ENCODE measurements at regions not wholly inside any gene's neighbourhood (a gene's known extent, or its start where the extent isn't known, plus 50 kb on each side); places are given as distances from the start of the nearest gene placed in this dataset.

DNA sequence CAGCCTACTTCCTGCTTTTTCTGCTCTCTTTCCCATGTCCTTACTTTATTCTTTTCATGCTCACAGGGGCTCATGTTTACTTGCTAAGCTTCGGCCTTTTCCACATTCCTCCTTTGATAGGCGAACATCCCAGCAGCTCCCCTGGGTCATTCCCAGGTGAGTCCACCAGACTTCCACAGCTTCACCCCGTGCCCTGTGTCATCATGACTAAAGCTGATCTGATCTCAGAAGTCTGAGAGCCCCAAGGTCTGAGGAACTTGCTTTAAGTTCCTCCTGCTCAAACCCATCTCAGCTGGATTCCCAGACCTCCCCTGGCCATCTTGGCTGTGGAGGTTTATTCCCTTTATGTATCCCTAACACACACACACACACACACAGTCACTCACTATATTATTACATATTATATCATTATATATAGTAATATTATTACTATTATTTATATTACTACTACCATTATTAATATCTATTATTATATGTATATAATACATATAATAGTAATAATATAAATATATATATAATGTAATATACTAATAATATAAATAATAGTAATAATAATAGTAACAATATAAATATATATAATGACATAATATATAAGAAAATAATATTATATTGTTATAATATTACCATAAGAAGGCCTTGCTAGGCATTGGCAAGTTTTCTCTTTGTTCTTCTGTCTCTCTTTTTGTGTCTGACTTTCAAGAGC, 295.9 kb downstream of the PTEN start:
- Histone ChIP-seq H3K4me3 (ENCODE audit: low read length in 2 of 2) (no peak overlapping the region), H3K27me3 (ENCODE audit: control insufficient read depth in 2 of 2, insufficient read depth in 1 of 2, low read length in 1 of 2) (no peaks in the 10 kb centered on the region), H3K9me3 (ENCODE audit: control insufficient read depth in 2 of 2, insufficient read depth in 1 of 2, low read length in 1 of 2) (no peaks in the 10 kb centered on the region), H3K36me3 (ENCODE audit: control insufficient read depth in 2 of 2, insufficient read depth in 2 of 2, low read length in 1 of 2) (no peaks in the 10 kb centered on the region), H3K4me1 (ENCODE audit: control insufficient read depth in 2 of 2, insufficient read depth in 2 of 2, low read length in 2 of 2) (no peaks in the 10 kb centered on the region), H3K27ac (ENCODE audit: low read depth in 1 of 2, low read length in 1 of 2) (no peak overlapping the region)
- no peak for DNase-seq (ENCODE audit: low read depth in 6 of 9, low spot score in 9 of 9)
- WGBS: 60% methylated on average over 3 of the region's 3 CpGs

- no peak for DNase-seq (ENCODE audit: low read depth in 6 of 9, low spot score in 9 of 9)
- Histone ChIP-seq H3K9me3 (ENCODE audit: control insufficient read depth in 2 of 2, insufficient read depth in 1 of 2, low read length in 1 of 2) (no peaks in the 10 kb centered on the region), H3K27me3 (ENCODE audit: control insufficient read depth in 2 of 2, insufficient read depth in 1 of 2, low read length in 1 of 2) (no peaks in the 10 kb centered on the region), H3K36me3 (ENCODE audit: control insufficient read depth in 2 of 2, insufficient read depth in 2 of 2, low read length in 1 of 2) (no peaks in the 10 kb centered on the region), H3K4me1 (ENCODE audit: control insufficient read depth in 2 of 2, insufficient read depth in 2 of 2, low read length in 2 of 2) (no peaks in the 10 kb centered on the region), H3K27ac (ENCODE audit: low read depth in 1 of 2, low read length in 1 of 2) (no peak overlapping the region), H3K4me3 (ENCODE audit: low read length in 2 of 2) (no peak overlapping the region)
These were observed 297.6 kb downstream of the PTEN start for GRCh38 chr10:88161070-88161469.

DNA sequence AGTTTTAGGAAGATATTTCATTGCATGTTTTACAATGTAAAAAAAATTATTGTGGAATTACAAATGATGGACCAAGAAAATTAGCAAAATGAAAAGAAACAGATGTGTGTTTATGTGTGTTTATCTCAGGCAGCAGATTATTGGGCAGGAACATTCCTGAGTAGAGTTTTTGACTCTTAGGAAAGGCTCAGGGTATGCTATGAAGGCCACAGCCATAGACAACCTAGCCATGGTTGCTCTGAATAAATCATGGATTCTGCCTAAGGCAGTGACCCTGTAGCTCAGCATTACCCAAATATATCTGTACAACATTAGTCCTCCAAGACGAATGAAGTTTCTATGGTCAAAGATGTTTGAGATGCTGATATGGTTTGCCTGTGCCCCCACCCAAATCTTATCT, 298.3 kb downstream of the PTEN start:
- DNase-seq (ENCODE audit: low read depth in 6 of 9, low spot score in 9 of 9): no peak
- Histone ChIP-seq H3K4me1 (ENCODE audit: control insufficient read depth in 2 of 2, insufficient read depth in 2 of 2, low read length in 2 of 2) (no peaks in the 10 kb centered on the region), H3K4me3 (ENCODE audit: low read length in 2 of 2) (no peak overlapping the region), H3K9me3 (ENCODE audit: control insufficient read depth in 2 of 2, insufficient read depth in 1 of 2, low read length in 1 of 2) (no peaks in the 10 kb centered on the region), H3K36me3 (ENCODE audit: control insufficient read depth in 2 of 2, insufficient read depth in 2 of 2, low read length in 1 of 2) (no peaks in the 10 kb centered on the region), H3K27me3 (ENCODE audit: control insufficient read depth in 2 of 2, insufficient read depth in 1 of 2, low read length in 1 of 2) (no peaks in the 10 kb centered on the region), H3K27ac (ENCODE audit: low read depth in 1 of 2, low read length in 1 of 2) (no peak overlapping the region)
- WGBS: 100% methylated on average over 1 of the region's 1 CpG

DNA sequence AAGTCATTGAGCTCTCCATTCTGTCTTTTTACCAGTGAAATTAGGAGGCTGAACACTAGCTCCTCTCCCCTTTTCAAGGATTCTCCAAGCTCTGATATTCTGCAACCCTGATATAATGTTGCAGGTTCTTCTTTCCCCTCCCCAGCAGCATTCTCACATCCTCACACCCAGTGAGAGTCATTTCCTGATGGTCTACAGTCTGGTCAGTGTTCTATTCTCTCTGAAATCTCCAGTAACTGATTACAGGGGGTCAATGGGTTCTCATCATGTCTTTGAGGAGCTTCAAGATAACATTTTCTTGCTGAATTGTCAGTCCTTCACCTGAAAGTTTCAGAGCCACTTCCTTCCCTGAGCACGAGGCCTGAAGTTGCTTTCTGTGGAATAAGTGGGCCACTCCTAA, 299.4 kb downstream of the PTEN start:
- Histone ChIP-seq H3K27me3 (ENCODE audit: control insufficient read depth in 2 of 2, insufficient read depth in 1 of 2, low read length in 1 of 2) (no peaks in the 10 kb centered on the region), H3K4me3 (ENCODE audit: low read length in 2 of 2) (no peak overlapping the region), H3K9me3 (ENCODE audit: control insufficient read depth in 2 of 2, insufficient read depth in 1 of 2, low read length in 1 of 2) (no peaks in the 10 kb centered on the region), H3K27ac (ENCODE audit: low read depth in 1 of 2, low read length in 1 of 2) (no peak overlapping the region), H3K4me1 (ENCODE audit: control insufficient read depth in 2 of 2, insufficient read depth in 2 of 2, low read length in 2 of 2) (no peaks in the 10 kb centered on the region), H3K36me3 (ENCODE audit: control insufficient read depth in 2 of 2, insufficient read depth in 2 of 2, low read length in 1 of 2) (no peaks in the 10 kb centered on the region)
- 53% methylated on average over 1 of the region's 1 CpG for WGBS
- no peak for DNase-seq (ENCODE audit: low read depth in 6 of 9, low spot score in 9 of 9)

DNA sequence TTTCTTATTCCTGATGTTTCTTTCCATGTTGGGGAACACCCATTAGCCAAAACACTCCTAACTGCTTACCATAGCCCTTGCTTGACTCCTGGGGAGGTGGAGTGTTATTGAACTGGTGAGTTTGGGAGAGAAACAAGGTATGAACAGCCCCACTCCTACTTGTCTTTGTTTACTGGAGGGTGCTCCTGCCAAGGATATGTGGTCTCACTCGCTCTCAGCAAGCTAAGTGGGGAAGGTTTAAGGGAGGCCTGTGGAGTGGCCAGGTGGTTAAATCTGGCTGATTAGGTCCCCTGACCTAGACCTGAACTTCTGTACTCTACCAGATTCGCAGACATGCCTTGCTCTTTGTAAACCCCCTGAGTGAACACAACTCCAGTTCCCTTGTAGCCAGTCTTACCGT, 300.1 kb downstream of the PTEN start:
- Histone ChIP-seq H3K27me3 (ENCODE audit: control insufficient read depth in 2 of 2, insufficient read depth in 1 of 2, low read length in 1 of 2) (no peaks in the 10 kb centered on the region), H3K4me1 (ENCODE audit: control insufficient read depth in 2 of 2, insufficient read depth in 2 of 2, low read length in 2 of 2) (no peaks in the 10 kb centered on the region), H3K4me3 (ENCODE audit: low read length in 2 of 2) (no peak overlapping the region), H3K36me3 (ENCODE audit: control insufficient read depth in 2 of 2, insufficient read depth in 2 of 2, low read length in 1 of 2) (no peaks in the 10 kb centered on the region), H3K9me3 (ENCODE audit: control insufficient read depth in 2 of 2, insufficient read depth in 1 of 2, low read length in 1 of 2) (no peaks in the 10 kb centered on the region), H3K27ac (ENCODE audit: low read depth in 1 of 2, low read length in 1 of 2) (no peak overlapping the region)
- DNase-seq (ENCODE audit: low read depth in 6 of 9, low spot score in 9 of 9): no peak
- 100% methylated on average over 3 of the region's 3 CpGs for WGBS

DNA sequence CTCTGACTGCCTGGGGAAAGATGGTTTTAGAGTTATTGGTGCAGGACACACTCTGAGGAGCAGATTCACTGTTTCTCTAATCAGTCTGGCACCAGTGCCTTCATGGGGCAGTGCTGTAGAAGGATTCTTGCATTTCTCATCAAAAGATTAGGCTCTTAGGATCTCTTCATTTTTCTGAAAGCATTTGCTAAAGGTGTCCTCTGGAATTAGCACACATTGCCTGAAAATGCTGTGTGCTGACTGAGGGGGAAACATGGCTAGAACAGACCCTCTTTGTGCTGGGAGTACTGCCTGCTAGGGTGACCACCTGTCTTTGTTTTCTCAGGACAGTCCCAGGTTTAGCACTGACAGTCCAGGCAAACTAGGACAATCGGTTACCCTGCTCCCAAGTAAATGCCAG, 301.0 kb downstream of the PTEN start:
- Histone ChIP-seq H3K36me3 (ENCODE audit: control insufficient read depth in 2 of 2, insufficient read depth in 2 of 2, low read length in 1 of 2) (no peaks in the 10 kb centered on the region), H3K9me3 (ENCODE audit: control insufficient read depth in 2 of 2, insufficient read depth in 1 of 2, low read length in 1 of 2) (no peaks in the 10 kb centered on the region), H3K4me3 (ENCODE audit: low read length in 2 of 2) (no peak overlapping the region), H3K4me1 (ENCODE audit: control insufficient read depth in 2 of 2, insufficient read depth in 2 of 2, low read length in 2 of 2) (no peaks in the 10 kb centered on the region), H3K27me3 (ENCODE audit: control insufficient read depth in 2 of 2, insufficient read depth in 1 of 2, low read length in 1 of 2) (no peaks in the 10 kb centered on the region), H3K27ac (ENCODE audit: low read depth in 1 of 2, low read length in 1 of 2) (no peak overlapping the region)
- 95% methylated on average over 1 of the region's 1 CpG for WGBS
- DNase-seq (ENCODE audit: low read depth in 6 of 9, low spot score in 9 of 9): no peak

- WGBS: 95% methylated on average over 7 of the region's 7 CpGs
- Histone ChIP-seq H3K9me3 (ENCODE audit: control insufficient read depth in 2 of 2, insufficient read depth in 1 of 2, low read length in 1 of 2) (no peaks in the 10 kb centered on the region), H3K4me1 (ENCODE audit: control insufficient read depth in 2 of 2, insufficient read depth in 2 of 2, low read length in 2 of 2) (no peaks in the 10 kb centered on the region), H3K27ac (ENCODE audit: low read depth in 1 of 2, low read length in 1 of 2) (peak overlapping the region in 1 of 2 donors; percentile 18), H3K4me3 (ENCODE audit: low read length in 2 of 2) (no peak overlapping the region), H3K27me3 (ENCODE audit: control insufficient read depth in 2 of 2, insufficient read depth in 1 of 2, low read length in 1 of 2) (no peaks in the 10 kb centered on the region), H3K36me3 (ENCODE audit: control insufficient read depth in 2 of 2, insufficient read depth in 2 of 2, low read length in 1 of 2) (no peaks in the 10 kb centered on the region)
- DNase-seq (ENCODE audit: low read depth in 6 of 9, low spot score in 9 of 9): no peak
These were observed 302.4 kb downstream of the PTEN start for GRCh38 chr10:88165849-88166271.

- H3K9me3 ChIP-seq (ENCODE audit: control insufficient read depth in 2 of 2, insufficient read depth in 1 of 2, low read length in 1 of 2): no peaks in the 10 kb centered on the region
- no peak for DNase-seq (ENCODE audit: low read depth in 6 of 9, low spot score in 9 of 9)
- WGBS: 99% methylated on average over 3 of the region's 3 CpGs
- no peak overlapping the region for H3K27ac ChIP-seq (ENCODE audit: low read depth in 1 of 2, low read length in 1 of 2)
- no peaks in the 10 kb centered on the region for H3K27me3 ChIP-seq (ENCODE audit: control insufficient read depth in 2 of 2, insufficient read depth in 1 of 2, low read length in 1 of 2)
- H3K4me3 ChIP-seq (ENCODE audit: low read length in 2 of 2): no peak overlapping the region
- no peaks in the 10 kb centered on the region for H3K4me1 ChIP-seq (ENCODE audit: control insufficient read depth in 2 of 2, insufficient read depth in 2 of 2, low read length in 2 of 2)
- H3K36me3 ChIP-seq (ENCODE audit: control insufficient read depth in 2 of 2, insufficient read depth in 2 of 2, low read length in 1 of 2): no peaks in the 10 kb centered on the region
These were observed 305.0 kb downstream of the PTEN start for GRCh38 chr10:88168171-88169036.

DNA sequence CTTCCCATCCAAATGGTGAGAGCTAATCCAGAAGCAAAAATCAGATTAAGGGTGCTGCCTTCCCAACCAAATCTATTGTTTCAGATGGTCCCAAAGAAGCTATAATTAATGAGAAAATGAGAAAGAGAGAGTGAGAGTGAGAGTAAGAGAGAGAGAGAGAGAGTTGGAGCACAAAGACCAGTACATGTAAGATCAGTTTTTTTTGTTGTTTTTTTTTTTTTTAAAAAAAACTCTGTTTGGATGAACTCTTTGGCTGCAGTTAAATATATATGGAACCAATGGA, 305.6 kb downstream of the PTEN start:
- Histone ChIP-seq H3K36me3 (ENCODE audit: control insufficient read depth in 2 of 2, insufficient read depth in 2 of 2, low read length in 1 of 2) (no peaks in the 10 kb centered on the region), H3K27me3 (ENCODE audit: control insufficient read depth in 2 of 2, insufficient read depth in 1 of 2, low read length in 1 of 2) (no peaks in the 10 kb centered on the region), H3K9me3 (ENCODE audit: control insufficient read depth in 2 of 2, insufficient read depth in 1 of 2, low read length in 1 of 2) (no peaks in the 10 kb centered on the region), H3K27ac (ENCODE audit: low read depth in 1 of 2, low read length in 1 of 2) (no peak overlapping the region), H3K4me1 (ENCODE audit: control insufficient read depth in 2 of 2, insufficient read depth in 2 of 2, low read length in 2 of 2) (no peaks in the 10 kb centered on the region), H3K4me3 (ENCODE audit: low read length in 2 of 2) (no peak overlapping the region)
- no peak for DNase-seq (ENCODE audit: low read depth in 6 of 9, low spot score in 9 of 9)

Data from thymus (tissue), 11 donors.